ENCODE measurements at regions not wholly inside any gene's neighbourhood (a gene's known extent, or its start where the extent isn't known, plus 50 kb on each side); places are given as distances from the start of the nearest gene placed in this dataset.

- DNase-seq (ENCODE audit: low spot score), result no peak
Observed at GRCh38 chr16:17050468-17050867, 420.3 kb downstream of the XYLT1 start.

Data from mucosa of gallbladder (tissue), 1 donor.